NCI-H2107 treated with DMSO at 0.1 percent for 48 hours (cell line): ENCODE measurements at regions not wholly inside any gene's neighbourhood (a gene's known extent, or its start where the extent isn't known, plus 50 kb on each side); places are given as distances from the start of the nearest gene placed in this dataset.

Experiments used
- DNase-seq: peaks from one replicate; lab custom pipeline; 2025; ENCODE audit not compliant: unreplicated experiment; lab: John Stamatoyannopoulos, UW

GRCh38 chr10:125222515-125223308 lies 62.3 kb upstream of the CTBP2 start:
- no peak for DNase-seq

- no peak for DNase-seq
Measured at GRCh38 chr10:125221716-125222115, 61.4 kb upstream of the CTBP2 start.

GRCh38 chr10:125219776-125220175 lies 59.4 kb upstream of the CTBP2 start:
- DNase-seq: no peak

GRCh38 chr10:125218967-125219366 lies 58.6 kb upstream of the CTBP2 start:
- DNase-seq: no peak

DNA sequence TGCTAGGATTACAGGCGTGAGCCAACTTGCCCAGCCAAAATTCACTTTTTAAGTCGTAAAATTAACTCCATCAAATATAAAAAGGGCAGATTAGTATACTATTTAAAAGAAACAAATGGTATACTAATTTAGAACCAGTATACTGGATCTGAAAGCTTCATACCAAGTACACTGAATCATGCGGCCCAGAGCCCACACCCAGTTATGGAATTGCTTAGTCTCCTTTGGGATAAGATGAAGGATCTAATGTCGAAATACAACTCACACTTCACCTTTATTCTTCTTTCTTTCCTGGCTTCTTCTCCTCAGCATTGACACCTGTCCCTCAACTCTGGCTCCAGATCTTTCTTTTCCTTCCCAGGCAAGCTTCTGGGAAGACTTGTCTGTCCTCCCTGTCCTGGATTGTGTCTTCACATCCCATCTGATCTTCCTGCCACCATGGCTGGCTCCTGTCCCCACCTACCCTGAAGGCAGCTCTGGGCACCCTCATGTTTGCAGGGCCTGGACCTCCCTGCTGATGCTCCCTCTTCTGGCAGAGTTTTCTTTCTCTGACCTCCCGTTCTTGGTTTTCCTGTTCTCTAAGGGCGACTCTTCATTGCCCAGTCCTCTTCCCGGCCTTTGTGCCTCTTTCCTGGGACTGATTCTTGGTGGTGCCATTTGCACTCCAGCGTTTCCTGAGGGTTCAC lies 57.8 kb upstream of the CTBP2 start:
- DNase-seq: no peak

- no peak for DNase-seq
Measured at GRCh38 chr10:125216861-125217260, 56.5 kb upstream of the CTBP2 start.

DNA sequence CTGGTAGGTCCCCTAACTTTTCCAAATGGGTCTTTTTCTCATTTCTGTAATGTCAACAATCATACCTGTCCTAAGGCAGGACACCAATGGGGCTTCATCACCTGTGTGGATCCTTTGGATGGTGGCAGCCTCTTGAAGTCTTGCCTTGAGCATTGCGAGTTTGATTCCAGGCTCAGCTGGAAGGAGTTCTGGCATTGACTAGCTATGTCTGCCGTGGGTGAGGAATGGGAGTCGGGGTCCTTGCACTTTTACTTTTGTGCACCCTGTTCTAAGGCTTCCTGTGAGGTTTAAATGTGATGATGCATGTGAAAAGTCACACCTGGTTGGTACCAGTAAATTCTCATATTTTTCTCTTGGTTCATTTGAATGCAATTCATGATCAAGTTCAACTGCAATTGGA lies 55.9 kb upstream of the CTBP2 start:
- DNase-seq: no peak

GRCh38 chr10:125214283-125214570 lies 53.9 kb upstream of the CTBP2 start:
- no peak for DNase-seq

DNA sequence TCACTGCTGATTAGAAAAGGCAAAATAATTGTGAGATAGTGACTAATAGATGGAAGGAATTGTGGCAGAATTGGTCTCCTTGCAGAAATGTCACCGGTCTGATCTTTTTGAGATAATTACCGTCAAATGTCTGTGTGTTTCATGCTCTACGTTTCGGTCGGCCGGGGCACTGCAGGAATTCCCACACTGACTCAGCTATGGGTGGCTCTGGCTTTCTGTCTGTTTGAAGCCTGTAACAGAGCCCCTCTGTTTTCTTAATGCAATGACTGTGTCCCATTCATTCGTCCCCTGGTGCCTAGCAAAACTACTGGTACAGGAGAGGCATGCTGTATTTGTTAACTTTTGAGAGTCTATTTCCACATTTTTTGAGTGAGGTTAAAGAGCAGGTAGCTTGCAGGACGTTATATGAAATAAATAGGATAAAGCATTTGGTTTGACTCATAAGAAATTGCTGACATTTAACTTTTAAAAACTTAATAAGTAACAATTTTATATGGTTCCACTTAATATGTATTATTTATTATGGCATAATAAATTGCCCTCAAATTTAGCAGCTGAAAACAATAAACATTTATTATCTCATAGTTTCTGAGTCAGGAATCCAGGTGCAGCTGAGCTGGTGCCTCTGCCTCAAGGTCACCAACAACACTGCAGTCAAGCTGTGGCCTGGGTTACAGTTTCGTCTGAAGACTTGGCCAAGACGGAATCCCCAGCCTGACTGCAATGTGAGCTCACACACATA lies 53.3 kb upstream of the CTBP2 start:
- no peak for DNase-seq

- no peak for DNase-seq
Measured at GRCh38 chr10:125212150-125212809, 51.9 kb upstream of the CTBP2 start.
